H7 (cell line): ENCODE measurements at regions not wholly inside any gene's neighbourhood (a gene's known extent, or its start where the extent isn't known, plus 50 kb on each side); places are given as distances from the start of the nearest gene placed in this dataset.

Experiments used
- DNase-seq: peaks from one replicate; pipeline ENCODE4 v3.0.0; 2012
- H3K27me3 ChIP-seq: 2 replicates; pipeline ENCODE4 v1.6.0; 2011; ENCODE audit warnings: mild to moderate bottlenecking, low read length; ENCODE audit not compliant: control insufficient read depth, insufficient read depth
- H3K36me3 ChIP-seq: replicated peaks from 2 replicates; pipeline ENCODE4 v1.5.1; 2011; ENCODE audit warnings: low read length; ENCODE audit not compliant: control insufficient read depth, insufficient read depth
- H3K4me3 ChIP-seq: 2 replicates; pipeline ENCODE4 v1.5.1; 2011; ENCODE audit warnings: low read depth, mild to moderate bottlenecking, control low read depth, low read length, moderate library complexity; ENCODE audit not compliant: insufficient read depth

DNA sequence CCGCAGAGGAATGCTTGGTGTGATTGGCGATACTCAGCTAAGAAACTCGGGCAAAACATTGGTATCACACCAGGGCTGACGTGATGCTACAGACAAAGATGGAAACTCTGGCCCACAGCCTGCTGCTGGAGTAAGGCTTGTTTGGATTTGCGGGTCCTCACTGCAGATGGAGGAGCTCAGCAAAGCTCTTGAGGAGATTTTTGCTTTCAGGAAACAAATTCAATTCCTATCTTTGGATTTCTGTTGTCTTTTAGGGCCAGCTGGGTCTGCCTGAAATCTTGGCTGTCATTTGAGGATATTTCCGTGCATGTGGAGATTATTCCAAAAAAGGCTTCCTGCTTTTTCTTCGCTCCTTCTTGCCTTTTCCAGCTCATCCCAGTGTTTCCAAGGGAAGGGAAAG lies 475.8 kb downstream of the TSN start:
- H3K4me3 ChIP-seq, result no peak overlapping the region
- no peak for DNase-seq
- no peaks in the 10 kb centered on the region for H3K36me3 ChIP-seq
- H3K27me3 ChIP-seq, result no peaks in the 10 kb centered on the region

DNA sequence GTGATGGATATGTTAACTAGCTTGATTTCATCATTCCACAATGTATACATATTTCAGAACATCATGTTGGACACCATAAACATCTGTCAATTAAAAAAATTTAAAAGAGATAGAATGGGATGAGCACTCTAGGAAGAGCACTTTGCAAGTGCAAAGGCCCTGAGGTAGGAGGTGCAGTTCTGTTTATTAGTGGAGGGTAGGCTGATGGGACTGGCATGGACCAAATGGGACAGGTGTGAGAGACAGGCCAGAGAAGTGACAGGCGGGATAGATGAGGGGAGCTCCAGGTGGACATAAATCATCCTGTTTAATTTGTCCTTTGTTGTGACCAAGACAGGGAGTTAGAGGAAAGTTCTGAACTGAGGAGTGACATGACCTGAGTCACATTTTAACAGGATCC lies 477.9 kb downstream of the TSN start:
- H3K27me3 ChIP-seq, result no peaks in the 10 kb centered on the region
- DNase-seq, result no peak
- H3K4me3 ChIP-seq, result no peak overlapping the region
- H3K36me3 ChIP-seq, result no peaks in the 10 kb centered on the region

DNA sequence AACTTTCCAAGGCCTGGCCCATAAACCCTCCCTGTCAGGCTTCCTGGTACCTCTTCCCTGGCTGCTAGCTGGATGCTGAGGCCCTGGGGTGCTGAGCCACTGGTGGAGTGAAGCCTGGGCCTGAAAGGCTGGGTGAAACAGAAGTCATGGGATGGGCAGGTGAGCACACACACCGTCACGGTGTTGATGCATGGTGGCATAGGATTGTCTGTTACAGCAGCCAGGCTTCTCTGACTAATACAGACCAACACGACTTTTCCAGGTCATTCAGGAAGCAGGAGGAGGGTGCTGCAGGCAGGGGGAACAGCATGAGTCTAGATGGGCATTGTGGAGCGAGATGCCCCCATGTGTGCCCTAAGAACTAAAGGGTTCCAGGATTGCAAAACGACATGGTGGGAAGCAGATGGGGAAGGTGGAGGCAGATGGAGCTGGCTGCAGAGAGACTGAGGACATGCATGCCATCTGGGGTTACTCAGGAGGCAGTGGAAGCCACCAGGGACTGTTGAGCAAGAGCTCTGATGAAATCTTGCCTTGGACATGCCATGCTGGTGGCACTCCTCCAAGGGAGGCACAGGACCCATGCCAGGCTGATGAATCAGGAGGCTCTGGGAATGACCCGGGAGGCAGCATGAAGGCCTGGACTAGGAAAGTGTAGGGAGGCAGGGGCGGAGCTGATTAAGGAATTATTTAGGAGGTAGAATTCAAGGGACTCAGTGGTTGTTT lies 480.9 kb downstream of the TSN start:
- no peak overlapping the region for H3K4me3 ChIP-seq
- H3K36me3 ChIP-seq, result no peaks in the 10 kb centered on the region
- DNase-seq, result no peak
- H3K27me3 ChIP-seq, result no peaks in the 10 kb centered on the region

DNA sequence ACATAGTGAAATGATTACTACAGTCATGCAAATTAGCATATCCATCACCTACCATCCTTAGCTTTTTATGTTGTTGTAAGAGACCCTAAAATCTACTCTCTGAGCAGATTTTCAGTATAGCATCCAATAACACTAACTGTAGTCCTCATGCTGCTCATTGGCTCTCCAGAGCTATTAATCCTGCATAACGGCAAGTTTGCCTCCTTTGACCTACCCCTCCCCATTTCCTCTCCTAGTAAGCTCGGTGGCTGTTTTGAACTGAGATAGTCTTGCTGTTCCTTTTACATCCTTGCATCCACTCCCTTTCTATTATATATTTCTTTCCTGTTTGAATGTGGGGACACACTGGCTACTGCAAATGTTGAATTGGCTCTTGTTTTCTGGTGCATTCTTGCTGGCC lies 481.5 kb downstream of the TSN start:
- Histone ChIP-seq H3K27me3 (no peaks in the 10 kb centered on the region), H3K36me3 (no peaks in the 10 kb centered on the region)
- no peak for DNase-seq

DNA sequence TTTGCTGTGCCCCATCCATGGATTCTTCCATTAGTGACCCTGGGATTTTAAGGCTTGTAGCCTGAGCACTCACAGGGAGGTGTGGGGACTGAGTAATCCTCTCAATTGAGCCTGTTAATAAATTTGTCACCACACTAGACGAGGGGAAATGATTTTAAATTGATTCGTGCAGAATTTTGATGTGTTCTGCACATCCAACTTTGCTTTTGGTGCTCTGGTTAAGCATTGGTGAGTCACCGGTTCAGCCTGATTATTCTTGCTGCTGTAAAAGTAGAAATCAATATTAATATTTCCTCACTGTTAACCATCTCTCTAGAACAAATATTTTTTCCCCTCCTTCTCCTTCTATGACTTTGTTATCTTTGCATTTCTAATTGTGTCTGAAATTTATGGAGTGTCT lies 482.0 kb downstream of the TSN start:
- H3K36me3 ChIP-seq, result no peaks in the 10 kb centered on the region
- H3K4me3 ChIP-seq, result no peak overlapping the region
- no peaks in the 10 kb centered on the region; the same call in 1 of the 2 replicates for H3K27me3 ChIP-seq
- no peak for DNase-seq

More for the DNA sequence above, 481.5 kb downstream of the TSN start:
- H3K4me3 ChIP-seq, result no peak overlapping the region

DNA sequence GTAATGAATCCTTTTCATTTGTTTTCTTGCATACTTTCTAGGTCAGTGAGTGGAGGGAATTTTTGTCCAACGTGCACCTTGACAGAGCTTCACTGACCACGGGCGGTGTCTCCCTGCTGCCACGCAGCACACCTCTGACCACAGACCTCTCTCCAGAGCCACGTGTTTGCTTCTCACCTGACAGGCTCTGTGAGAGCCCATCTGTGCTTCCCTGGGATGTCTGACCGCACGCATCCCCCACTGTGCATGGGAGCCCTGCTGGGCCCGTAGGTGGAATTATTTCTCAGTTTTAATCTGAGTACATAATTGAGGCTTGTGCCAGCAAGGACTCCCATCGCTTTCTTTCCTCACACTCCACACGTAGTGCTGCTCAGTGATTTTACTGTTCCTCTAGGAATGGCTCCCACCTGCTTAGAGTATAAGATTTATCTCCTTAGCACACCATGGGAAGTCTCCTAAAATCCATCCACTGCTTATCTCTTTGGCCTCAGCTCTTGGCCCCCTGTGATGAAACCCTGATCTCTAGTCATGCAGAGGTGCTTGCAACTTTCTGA lies 482.6 kb downstream of the TSN start:
- Histone ChIP-seq H3K4me3 (no peak overlapping the region), H3K36me3 (no peaks in the 10 kb centered on the region), H3K27me3 (no peaks in the 10 kb centered on the region; the same call in 1 of the 2 replicates)
- DNase-seq, result no peak

DNA sequence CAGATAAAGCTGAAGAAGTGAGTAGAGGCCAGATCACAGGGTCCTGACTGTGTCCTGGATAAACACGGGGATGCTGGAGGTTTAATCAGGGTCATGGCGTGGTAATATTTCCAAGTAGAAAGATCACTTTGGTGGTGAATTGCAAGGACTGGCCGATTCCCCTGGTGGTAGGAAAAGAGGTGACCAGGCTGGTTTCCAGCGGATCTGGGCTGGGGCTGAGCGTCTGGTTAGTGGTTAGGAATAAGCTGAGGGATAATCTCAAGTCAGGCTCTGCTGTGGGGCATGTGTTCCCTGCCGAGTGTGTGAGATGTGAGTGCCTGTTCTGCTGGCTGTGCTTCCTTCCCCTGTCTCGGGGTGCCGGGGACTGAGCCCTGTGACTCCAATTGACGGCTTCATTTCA lies 484.0 kb downstream of the TSN start:
- DNase-seq, result peak; percentile 39
- H3K4me3 ChIP-seq, result no peak overlapping the region
- no peaks in the 10 kb centered on the region; the same call in 1 of the 2 replicates for H3K27me3 ChIP-seq
- no peaks in the 10 kb centered on the region for H3K36me3 ChIP-seq

DNA sequence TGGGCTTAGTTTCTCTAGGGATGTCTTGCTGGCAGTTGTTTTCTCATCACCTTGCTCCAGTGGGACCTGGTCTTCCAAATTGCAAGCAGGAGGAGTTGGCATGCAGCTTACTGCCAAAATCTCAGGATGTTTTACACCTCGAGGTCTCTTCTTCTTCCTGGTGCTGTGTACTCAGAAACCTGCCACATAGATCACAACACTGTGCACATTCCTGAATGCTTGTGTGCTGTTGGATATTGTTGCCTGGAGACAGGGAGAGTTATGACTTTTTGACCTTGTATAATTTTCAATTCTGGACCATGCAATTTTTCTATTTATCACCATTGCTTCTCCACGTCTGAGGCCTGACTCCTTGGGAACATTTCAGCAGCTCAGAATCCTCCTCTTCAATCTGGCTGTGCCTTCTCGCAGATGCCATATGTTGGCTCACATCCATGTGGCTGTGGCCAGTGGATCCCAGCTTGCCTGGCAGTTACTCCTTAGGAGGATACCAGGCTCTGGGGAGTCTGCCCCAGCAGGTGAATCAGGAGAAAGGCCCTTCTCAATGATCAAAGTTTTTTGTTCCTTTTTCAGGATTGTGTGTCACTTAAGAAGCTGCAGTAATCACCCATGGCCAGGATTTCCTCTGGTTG lies 489.3 kb downstream of the TSN start:
- no peaks in the 10 kb centered on the region for H3K36me3 ChIP-seq
- H3K27me3 ChIP-seq, result no peaks in the 10 kb centered on the region; the same call in 1 of the 2 replicates
- no peak for DNase-seq
- no peak overlapping the region for H3K4me3 ChIP-seq

DNA sequence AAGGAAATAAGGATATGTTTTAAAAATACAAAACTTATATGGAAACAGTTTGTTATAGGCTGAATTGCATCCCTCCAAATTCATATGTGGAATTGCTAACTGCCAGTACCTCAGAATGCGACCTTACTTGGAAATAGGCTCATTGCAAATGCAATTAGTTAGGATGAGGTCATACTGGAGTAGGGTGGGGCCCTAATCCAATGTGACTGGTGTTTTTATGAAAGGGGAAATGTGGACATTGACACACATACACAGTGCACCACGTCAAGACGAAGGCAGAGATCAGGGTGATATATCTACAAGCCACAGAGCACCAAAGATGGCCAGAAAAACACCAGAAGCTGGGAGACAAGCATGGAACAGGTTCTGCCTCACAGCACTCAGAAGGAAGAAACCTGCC lies 494.2 kb downstream of the TSN start:
- Histone ChIP-seq H3K27me3 (no peaks in the 10 kb centered on the region), H3K36me3 (no peaks in the 10 kb centered on the region), H3K4me3 (no peak overlapping the region)
- no peak for DNase-seq

DNA sequence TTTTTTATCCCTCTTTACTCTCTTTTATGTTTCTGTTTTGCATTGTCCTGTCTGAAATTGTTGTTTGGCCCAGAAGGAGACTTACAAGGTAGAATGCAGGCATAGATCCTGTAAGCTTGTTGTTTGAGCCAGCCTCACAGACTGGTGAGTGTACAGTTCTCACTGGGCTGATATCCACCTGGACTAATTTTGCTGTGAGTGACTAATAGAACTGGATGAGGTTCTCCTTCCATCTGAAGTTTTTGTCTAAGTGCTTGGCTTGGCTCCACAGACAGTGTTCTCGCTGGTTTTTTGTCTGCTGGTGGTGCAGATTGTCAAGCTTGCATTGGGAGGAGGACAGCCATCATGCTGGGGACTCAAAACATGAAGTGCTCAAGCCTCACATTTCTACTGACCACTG lies 495.7 kb downstream of the TSN start:
- DNase-seq, result no peak
- no peaks in the 10 kb centered on the region for H3K27me3 ChIP-seq
- no peaks in the 10 kb centered on the region for H3K36me3 ChIP-seq
- no peak overlapping the region for H3K4me3 ChIP-seq

DNA sequence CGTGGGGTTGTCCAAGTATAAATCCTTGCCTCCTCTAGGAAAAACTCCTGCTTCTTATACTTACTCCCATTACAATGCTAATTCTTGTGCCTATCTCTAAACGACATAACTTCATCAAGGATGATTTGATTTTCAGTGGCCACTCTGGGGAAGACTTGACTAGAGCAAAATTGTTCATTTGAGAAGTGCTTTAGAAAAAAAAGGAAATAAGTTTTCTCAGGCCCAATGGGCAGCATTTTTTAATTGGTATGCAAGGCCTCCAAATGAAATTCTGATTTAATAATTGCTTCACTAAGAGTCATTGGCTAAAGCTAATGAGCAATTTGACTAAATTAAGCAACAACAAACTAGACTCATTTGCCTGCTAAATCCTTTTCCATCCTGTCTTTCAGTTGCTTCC lies 496.1 kb downstream of the TSN start:
- H3K36me3 ChIP-seq, result no peaks in the 10 kb centered on the region
- H3K27me3 ChIP-seq, result no peaks in the 10 kb centered on the region
- no peak overlapping the region for H3K4me3 ChIP-seq
- DNase-seq, result no peak

DNA sequence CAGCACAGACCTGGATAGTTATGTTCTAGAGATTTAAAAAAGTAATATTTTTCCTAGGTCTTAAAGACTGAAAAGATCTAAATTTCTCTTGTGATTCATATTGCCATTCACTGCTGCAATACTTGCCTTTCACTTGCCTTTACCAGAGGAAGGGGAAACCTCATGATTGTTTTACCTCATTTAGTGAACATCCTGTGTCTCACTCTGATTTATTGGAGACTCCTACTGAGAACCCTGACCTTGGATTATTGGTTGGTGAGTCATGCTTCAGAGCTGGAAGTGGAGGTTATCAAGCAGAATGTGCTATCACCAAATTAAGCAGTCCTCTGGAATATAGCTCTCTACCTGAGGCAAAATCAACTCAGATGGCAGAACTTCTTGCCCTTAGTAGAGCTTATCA lies 500.5 kb downstream of the TSN start:
- H3K36me3 ChIP-seq, result no peaks in the 10 kb centered on the region
- H3K27me3 ChIP-seq, result no peaks in the 10 kb centered on the region
- DNase-seq, result no peak
- H3K4me3 ChIP-seq, result no peak overlapping the region

DNA sequence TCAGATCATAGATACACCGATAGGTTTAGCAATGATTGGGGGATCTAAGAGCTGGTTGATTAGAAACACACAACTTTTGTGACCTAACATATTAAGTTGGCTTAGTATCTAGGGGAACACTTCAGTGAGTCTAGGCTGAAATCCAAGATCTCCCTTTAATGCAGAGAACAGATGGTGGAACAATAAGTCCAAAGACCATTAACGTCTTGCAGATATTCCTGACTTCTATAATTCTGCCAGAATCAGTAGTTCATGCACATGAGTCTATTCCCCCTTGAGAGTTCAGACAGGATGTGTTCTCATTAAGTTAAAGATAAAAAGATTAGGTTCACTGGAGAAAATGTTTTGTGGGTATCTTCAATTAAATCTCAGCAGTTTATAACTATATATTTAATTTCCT lies 506.5 kb downstream of the TSN start:
- H3K27me3 ChIP-seq, result no peaks in the 10 kb centered on the region; the same call in 1 of the 2 replicates
- no peaks in the 10 kb centered on the region for H3K36me3 ChIP-seq
- no peak overlapping the region for H3K4me3 ChIP-seq
- DNase-seq, result no peak

DNA sequence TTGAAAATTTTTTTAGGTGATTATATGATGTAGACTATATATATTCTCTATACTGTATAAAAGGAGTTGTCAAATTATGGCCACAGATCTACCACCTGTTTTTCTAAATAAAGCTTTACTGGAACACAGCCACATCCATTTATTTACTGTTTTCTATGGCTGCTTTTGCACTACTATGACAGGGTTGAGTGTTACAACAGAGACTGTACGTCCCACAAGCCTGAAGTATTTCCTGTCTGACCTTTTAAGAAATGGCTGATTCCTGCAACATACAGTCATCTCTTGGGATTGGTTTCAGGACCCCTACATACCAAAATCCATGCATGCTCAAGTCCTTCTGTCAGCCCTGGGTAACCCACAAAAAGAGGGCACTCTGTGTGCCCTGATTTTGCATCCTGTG lies 508.3 kb downstream of the TSN start:
- Histone ChIP-seq H3K36me3 (no peaks in the 10 kb centered on the region), H3K4me3 (no peak overlapping the region), H3K27me3 (no peaks in the 10 kb centered on the region; the same call in 1 of the 2 replicates)
- no peak for DNase-seq

DNA sequence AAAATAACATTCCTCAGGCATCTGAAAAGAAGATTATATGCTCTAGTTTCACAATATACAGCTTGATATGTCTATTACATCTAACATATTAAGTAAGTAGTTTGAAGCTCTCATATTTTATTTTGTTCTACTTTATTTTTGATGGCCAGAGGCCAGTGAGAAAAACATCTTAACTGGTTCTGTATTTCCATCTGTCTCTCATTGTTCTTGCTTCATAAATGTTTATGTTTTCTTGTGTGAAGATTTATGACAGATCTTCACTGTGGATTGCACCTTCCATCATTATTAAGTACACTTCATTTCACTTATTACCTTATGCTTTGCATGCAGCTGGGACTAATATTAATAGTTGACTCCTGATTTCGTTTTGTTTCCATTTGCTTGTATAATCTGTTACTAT lies 511.2 kb downstream of the TSN start:
- Histone ChIP-seq H3K4me3 (no peak overlapping the region), H3K27me3 (no peaks in the 10 kb centered on the region; the same call in 1 of the 2 replicates), H3K36me3 (no peaks in the 10 kb centered on the region)
- no peak for DNase-seq
